Esophagus squamous epithelium (tissue), 5 donors: ENCODE measurements at regions not wholly inside any gene's neighbourhood (a gene's known extent, or its start where the extent isn't known, plus 50 kb on each side); places are given as distances from the start of the nearest gene placed in this dataset.

Experiments used
- DNase-seq: peaks from one replicate; lab custom pipeline; 2025; lab: John Stamatoyannopoulos, UW
- H3K27ac ChIP-seq, 4 donors: fragments of 200-600 bp; sonication (generic); one replicate each; pipeline ENCODE4 v1.5.1; 2016 to 2019; ENCODE audit warnings: mild to moderate bottlenecking in 1 of 4
- H3K27me3 ChIP-seq, 4 donors: fragments of 200-600 bp; sonication (generic); 1 replicate in 3 of 4; 2 replicates in 1 of 4; pipeline versions ENCODE4 v1.5.1 to v1.6.0; 2017 to 2021; ENCODE audit warnings: antibody characterized with exemption in 1 of 4
- H3K36me3 ChIP-seq, 3 donors: fragments of 200-600 bp; sonication (generic); one replicate each; pipeline ENCODE4 v1.5.1; 2016 to 2019
- H3K4me1 ChIP-seq, 3 donors: fragments of 200-600 bp; sonication (generic); one replicate each; pipeline ENCODE4 v1.5.1; 2017 to 2019
- H3K4me3 ChIP-seq, 4 donors: fragments of 200-600 bp; sonication (generic); 1 replicate in 3 of 4; 2 replicates in 1 of 4; pipeline ENCODE4 v1.5.1; 2016 to 2019; ENCODE audit warnings: mild to moderate bottlenecking in 2 of 4, moderate library complexity in 1 of 4
- H3K9me3 ChIP-seq, 3 donors: fragments of 200-600 bp; sonication (generic); one replicate each; pipeline ENCODE4 v1.5.1; 2016 to 2019
- CTCF ChIP-seq, 6 experiments: fragments of 450-650 bp in 4 of 6; fragments of 200-600 bp in 2 of 6; sonication (generic) in 2 of 6; IDR thresholded peaks; one replicate each; pipeline ENCODE4 v1.5.1; 2016 to 2019; ENCODE audit warnings: antibody characterized with exemption in 6 of 6, mild to moderate bottlenecking in 4 of 6, moderate library complexity in 4 of 6
- POLR2A ChIP-seq, 4 donors: fragments of 450-650 bp; IDR thresholded peaks; one replicate each; pipeline ENCODE4 v1.6.1; 2017; ENCODE audit warnings: antibody characterized with exemption in 4 of 4, mild to moderate bottlenecking in 4 of 4, moderate library complexity in 3 of 4
- WGBS, 2 donors: methylation state at CpG; one replicate each; pipeline ENCODE4 v1.1.5; 2018; 5-methylcytosine and 5-hydroxymethylcytosine counted together
- intact Hi-C: fragments of 100-400 bp; cut with DNase I; formaldehyde crosslinking; loops from one replicate; pipeline ENCODE4 v1.15.0; 2022
- donor health status: DM: yes; HTN: yes; CAD: no.

GRCh38 chr1:163766257-163766918 is 444.6 kb downstream of the NUF2 start:
- intact Hi-C loops = no loop called here
- 35 to 39% methylated on average over 5 to 6 of the region's 7 CpGs for WGBS, 2 donors
- Histone ChIP-seq H3K4me3 (no peak overlapping the region), H3K27ac (no peak overlapping the region), H3K27me3 (no peaks in the 10 kb centered on the region), H3K36me3 (no peaks in the 10 kb centered on the region), H3K4me1 (peaks cover 0 to 5% (median 0%) of the 10 kb centered on the region in 3 donors), H3K9me3 (no peaks in the 10 kb centered on the region)
- DNase-seq = no peak
- TF ChIP-seq POLR2A (IDR thresholded peaks at IDR 0.05) (no peak), CTCF (IDR thresholded peaks at IDR 0.05) (no peak)

- intact Hi-C loops = no loop called here
Observed at GRCh38 chr1:163768576-163768975, 446.8 kb downstream of the NUF2 start.

GRCh38 chr1:163770265-163770664 is 448.5 kb downstream of the NUF2 start:
- DNase-seq = no peak
- no peak for TF ChIP-seq POLR2A (IDR thresholded peaks at IDR 0.05)
- no peak for TF ChIP-seq CTCF (IDR thresholded peaks at IDR 0.05)
- WGBS, 2 donors = 69 to 76% methylated on average over 4 of the region's 4 CpGs
- intact Hi-C loops = no loop called here
- H3K27ac ChIP-seq = no peak overlapping the region
- no peaks in the 10 kb centered on the region for H3K27me3 ChIP-seq
- no peaks in the 10 kb centered on the region for H3K36me3 ChIP-seq
- no peak overlapping the region for H3K4me3 ChIP-seq
- H3K9me3 ChIP-seq = no peaks in the 10 kb centered on the region
- peaks cover 0 to 21% (median 0%) of the 10 kb centered on the region in 3 donors for H3K4me1 ChIP-seq

More at GRCh38 chr1:163768576-163768975, 446.8 kb downstream of the NUF2 start:
- DNase-seq = no peak
- Histone ChIP-seq H3K27me3 (no peaks in the 10 kb centered on the region), H3K9me3 (no peaks in the 10 kb centered on the region), H3K4me3 (no peak overlapping the region), H3K27ac (no peak overlapping the region), H3K4me1 (peaks cover 0 to 21% (median 0%) of the 10 kb centered on the region in 3 donors), H3K36me3 (no peaks in the 10 kb centered on the region)
- 86% methylated on average over 5 of the region's 5 CpGs for WGBS, 2 donors
- TF ChIP-seq POLR2A (IDR thresholded peaks at IDR 0.05) (no peak), CTCF (IDR thresholded peaks at IDR 0.05) (no peak)

GRCh38 chr1:163771637-163772036 is 449.9 kb downstream of the NUF2 start:
- intact Hi-C loops = no loop called here
- 20 to 31% methylated on average over 2 of the region's 2 CpGs for WGBS, 2 donors

More at GRCh38 chr1:163771637-163772036, 449.9 kb downstream of the NUF2 start:
- no peak overlapping the region for H3K4me3 ChIP-seq
- no peak for DNase-seq
- no peaks in the 10 kb centered on the region for H3K27me3 ChIP-seq
- no peaks in the 10 kb centered on the region for H3K9me3 ChIP-seq
- H3K4me1 ChIP-seq = peaks cover 0 to 21% (median 0%) of the 10 kb centered on the region in 3 donors
- H3K36me3 ChIP-seq = no peaks in the 10 kb centered on the region
- TF ChIP-seq CTCF (IDR thresholded peaks at IDR 0.05) (no peak), POLR2A (IDR thresholded peaks at IDR 0.05) (no peak)
- H3K27ac ChIP-seq = no peak overlapping the region
